SK-N-SH treated with all-trans-retinoic acid at 6 μM for 48 hours (cell line): ENCODE measurements at regions not wholly inside any gene's neighbourhood (a gene's known extent, or its start where the extent isn't known, plus 50 kb on each side); places are given as distances from the start of the nearest gene placed in this dataset.

Experiments used
- BACH2 ChIP-seq: fragments of 250-450 bp; sonication (Bioruptor Pico); IDR thresholded peaks from 2 replicates; pipeline ENCODE4 v1.9.0; 2021; ENCODE audit warnings: mild to moderate bottlenecking, borderline replicate concordance
- GLIS3 ChIP-seq: fragments of 250-450 bp; sonication (Bioruptor Pico); IDR thresholded peaks from 2 replicates; pipeline ENCODE4 v1.5.0; 2020; ENCODE audit warnings: mild to moderate bottlenecking, moderate library complexity
- ISL1 ChIP-seq: fragments of 250-450 bp; sonication (Bioruptor Pico); IDR thresholded peaks from 2 replicates; pipeline ENCODE4 v2.1.2; 2022; ENCODE audit warnings: mild to moderate bottlenecking, moderate library complexity
- OSR1 ChIP-seq: fragments of 250-450 bp; sonication (Bioruptor Pico); IDR thresholded peaks from 2 replicates; pipeline ENCODE4 v1.8.0; 2022; ENCODE audit warnings: moderate library complexity, mild to moderate bottlenecking, inconsistent platforms
- PPARA ChIP-seq: fragments of 250-450 bp; sonication (Bioruptor Pico); IDR thresholded peaks from 2 replicates; pipeline ENCODE4 v1.5.0; 2020; ENCODE audit warnings: mild to moderate bottlenecking, borderline replicate concordance
- RARB ChIP-seq: fragments of 250-450 bp; sonication (Bioruptor Pico); IDR thresholded peaks from 2 replicates; pipeline ENCODE4 v1.8.0; 2021; ENCODE audit warnings: mild to moderate bottlenecking, moderate library complexity
- TCF4 ChIP-seq: fragments of 250-450 bp; sonication (Bioruptor Pico); IDR thresholded peaks from 2 replicates; pipeline ENCODE4 v1.8.0; 2021; ENCODE audit warnings: mild to moderate bottlenecking, moderate library complexity, borderline replicate concordance
- TOX ChIP-seq: fragments of 250-450 bp; sonication (Bioruptor Pico); IDR thresholded peaks from 2 replicates; pipeline ENCODE4 v1.8.0; 2021; ENCODE audit warnings: mild to moderate bottlenecking, moderate library complexity, borderline replicate concordance
- ZFP3 ChIP-seq: fragments of 250-450 bp; sonication (Bioruptor Pico); IDR thresholded peaks from 2 replicates; pipeline ENCODE4 v1.5.0; 2020; ENCODE audit warnings: mild to moderate bottlenecking, moderate library complexity
- ZNF565 ChIP-seq: fragments of 450-650 bp; formaldehyde crosslinking; conservative IDR thresholded peaks from 2 replicates; pipeline ENCODE4 v1.5.0; 2020; ENCODE audit warnings: low read depth, mild to moderate bottlenecking, moderate library complexity
- ZNF70 ChIP-seq: fragments of 450-650 bp; formaldehyde crosslinking; IDR thresholded peaks from 2 replicates; pipeline ENCODE4 v1.5.0; 2020; ENCODE audit warnings: mild to moderate bottlenecking, moderate library complexity
- TF ChIP-seq, protein P1 (sequence below): fragments of 250-450 bp; sonication (Bioruptor Pico); IDR thresholded peaks from 2 replicates; pipeline ENCODE4 v1.8.0; 2020; ENCODE audit warnings: mild to moderate bottlenecking, moderate library complexity, borderline replicate concordance
- TF ChIP-seq, protein P2 (sequence below): fragments of 250-450 bp; sonication (Bioruptor Pico); IDR thresholded peaks from 2 replicates; pipeline ENCODE4 v1.5.1; 2021; ENCODE audit warnings: mild to moderate bottlenecking, moderate library complexity

DNA sequence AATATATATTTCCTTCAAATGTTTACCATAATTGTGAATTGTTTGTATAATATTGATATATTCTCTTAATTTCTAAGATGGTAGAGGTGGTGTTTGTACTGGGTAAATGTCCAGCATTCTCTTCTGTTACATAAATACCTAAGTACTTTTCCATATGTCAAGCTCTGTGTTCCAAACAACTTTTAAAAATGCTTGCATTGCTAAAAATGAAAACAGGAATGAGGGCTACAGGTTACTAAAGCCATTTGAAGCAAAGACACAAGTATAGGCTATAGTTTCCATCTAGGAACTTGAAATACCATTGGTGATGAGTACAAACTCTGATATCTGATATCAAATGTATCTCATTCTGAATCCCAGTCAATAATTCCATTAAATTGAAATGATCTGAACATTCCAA, 233.6 kb upstream of the SORCS1 start:
- no peak for TF ChIP-seq ZNF565 (CRISPR knock-in tag)
- TF ChIP-seq TCF4, result no peak
- TF ChIP-seq GLIS3 (CRISPR knock-in tag), result no peak
- TF ChIP-seq, protein P1, sequence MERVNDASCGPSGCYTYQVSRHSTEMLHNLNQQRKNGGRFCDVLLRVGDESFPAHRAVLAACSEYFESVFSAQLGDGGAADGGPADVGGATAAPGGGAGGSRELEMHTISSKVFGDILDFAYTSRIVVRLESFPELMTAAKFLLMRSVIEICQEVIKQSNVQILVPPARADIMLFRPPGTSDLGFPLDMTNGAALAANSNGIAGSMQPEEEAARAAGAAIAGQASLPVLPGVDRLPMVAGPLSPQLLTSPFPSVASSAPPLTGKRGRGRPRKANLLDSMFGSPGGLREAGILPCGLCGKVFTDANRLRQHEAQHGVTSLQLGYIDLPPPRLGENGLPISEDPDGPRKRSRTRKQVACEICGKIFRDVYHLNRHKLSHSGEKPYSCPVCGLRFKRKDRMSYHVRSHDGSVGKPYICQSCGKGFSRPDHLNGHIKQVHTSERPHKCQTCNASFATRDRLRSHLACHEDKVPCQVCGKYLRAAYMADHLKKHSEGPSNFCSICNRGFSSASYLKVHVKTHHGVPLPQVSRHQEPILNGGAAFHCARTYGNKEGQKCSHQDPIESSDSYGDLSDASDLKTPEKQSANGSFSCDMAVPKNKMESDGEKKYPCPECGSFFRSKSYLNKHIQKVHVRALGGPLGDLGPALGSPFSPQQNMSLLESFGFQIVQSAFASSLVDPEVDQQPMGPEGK (CRISPR knock-in tag), result no peak
- TF ChIP-seq, protein P2, sequence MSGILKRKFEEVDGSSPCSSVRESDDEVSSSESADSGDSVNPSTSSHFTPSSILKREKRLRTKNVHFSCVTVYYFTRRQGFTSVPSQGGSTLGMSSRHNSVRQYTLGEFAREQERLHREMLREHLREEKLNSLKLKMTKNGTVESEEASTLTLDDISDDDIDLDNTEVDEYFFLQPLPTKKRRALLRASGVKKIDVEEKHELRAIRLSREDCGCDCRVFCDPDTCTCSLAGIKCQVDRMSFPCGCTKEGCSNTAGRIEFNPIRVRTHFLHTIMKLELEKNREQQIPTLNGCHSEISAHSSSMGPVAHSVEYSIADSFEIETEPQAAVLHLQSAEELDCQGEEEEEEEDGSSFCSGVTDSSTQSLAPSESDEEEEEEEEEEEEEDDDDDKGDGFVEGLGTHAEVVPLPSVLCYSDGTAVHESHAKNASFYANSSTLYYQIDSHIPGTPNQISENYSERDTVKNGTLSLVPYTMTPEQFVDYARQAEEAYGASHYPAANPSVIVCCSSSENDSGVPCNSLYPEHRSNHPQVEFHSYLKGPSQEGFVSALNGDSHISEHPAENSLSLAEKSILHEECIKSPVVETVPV (CRISPR knock-in tag), result no peak
- no peak for TF ChIP-seq RARB (CRISPR knock-in tag)
- no peak for TF ChIP-seq BACH2
- TF ChIP-seq OSR1 (CRISPR knock-in tag), result no peak
- no peak for TF ChIP-seq ZNF70
- TF ChIP-seq TOX (CRISPR knock-in tag), result no peak
- no peak for TF ChIP-seq PPARA (CRISPR knock-in tag)
- TF ChIP-seq ZFP3 (CRISPR knock-in tag), result no peak
- TF ChIP-seq ISL1 (CRISPR knock-in tag), result no peak
